NCI-H1092 treated with DMSO at 0.1 percent for 48 hours (cell line): ENCODE measurements at regions not wholly inside any gene's neighbourhood (a gene's known extent, or its start where the extent isn't known, plus 50 kb on each side); places are given as distances from the start of the nearest gene placed in this dataset.
"Not testable (repeated sequence)": the region's sequence is repeated elsewhere in the genome, so short reads cannot be mapped to it uniquely, and the experiment has no call there.

Experiments used
- DNase-seq: peaks from one replicate; lab custom pipeline; 2025; lab: John Stamatoyannopoulos, UW

GRCh38 chr13:44887515-44887914, 101.8 kb downstream of the NUFIP1 start:
- DNase-seq = no peak

- DNase-seq = no peak
Observed at GRCh38 chr13:44884076-44884729, 105.1 kb downstream of the NUFIP1 start.

- peak; percentile 21 for DNase-seq
Observed at GRCh38 chr13:44879452-44880058, 109.7 kb downstream of the NUFIP1 start.

GRCh38 chr13:44876782-44877324, 112.4 kb downstream of the NUFIP1 start:
- no peak for DNase-seq

- DNase-seq = no peak
Observed at GRCh38 chr13:44874886-44875630, 114.2 kb downstream of the NUFIP1 start.

- DNase-seq = no peak
Observed at GRCh38 chr13:44874176-44874575, 115.1 kb downstream of the NUFIP1 start.

GRCh38 chr13:44873461-44873860, 115.8 kb downstream of the NUFIP1 start:
- DNase-seq = no peak

- DNase-seq = no peak
Observed at GRCh38 chr13:44872751-44873150, 116.5 kb downstream of the NUFIP1 start.

GRCh38 chr13:44870456-44870929, 118.8 kb downstream of the NUFIP1 start:
- DNase-seq = peak; percentile 7

GRCh38 chr13:44869167-44869566, 120.1 kb downstream of the NUFIP1 start:
- no peak for DNase-seq

- DNase-seq = no peak
Observed at GRCh38 chr13:44868397-44868796, 120.9 kb downstream of the NUFIP1 start.

- DNase-seq = no peak
Observed at GRCh38 chr13:44867825-44868224, 121.4 kb downstream of the NUFIP1 start.

- DNase-seq = no peak
Observed at GRCh38 chr13:44866411-44866911, 122.8 kb downstream of the NUFIP1 start.

- no peak for DNase-seq
Observed at GRCh38 chr13:44865722-44866410, 123.4 kb downstream of the NUFIP1 start.

GRCh38 chr13:44863641-44864040, 125.6 kb downstream of the NUFIP1 start:
- not testable (repeated sequence) for DNase-seq

- no peak for DNase-seq
Observed at GRCh38 chr13:44860454-44860853, 128.8 kb downstream of the NUFIP1 start.

- DNase-seq = no peak
Observed at GRCh38 chr13:44857736-44858135, 131.5 kb downstream of the NUFIP1 start.

- DNase-seq = no peak
Observed at GRCh38 chr13:44857061-44857460, 132.2 kb downstream of the NUFIP1 start.

- DNase-seq = peak; percentile 35
Observed at GRCh38 chr13:44855860-44856259, 133.4 kb downstream of the NUFIP1 start.

- DNase-seq = peak; percentile 98
Observed at GRCh38 chr13:44854313-44855060, 134.8 kb downstream of the NUFIP1 start.

GRCh38 chr13:44853641-44854040, 135.6 kb downstream of the NUFIP1 start:
- DNase-seq = peak; percentile 84
